GM19452 (cell line): ENCODE measurements at regions not wholly inside any gene's neighbourhood (a gene's known extent, or its start where the extent isn't known, plus 50 kb on each side); places are given as distances from the start of the nearest gene placed in this dataset.

ENCODE experiments used
- ATAC-seq: cut with Tn5 transposase; IDR thresholded peaks from one replicate; pipeline ENCODE4 v1.9.1; 2021; ENCODE audit not compliant: unreplicated experiment

DNA sequence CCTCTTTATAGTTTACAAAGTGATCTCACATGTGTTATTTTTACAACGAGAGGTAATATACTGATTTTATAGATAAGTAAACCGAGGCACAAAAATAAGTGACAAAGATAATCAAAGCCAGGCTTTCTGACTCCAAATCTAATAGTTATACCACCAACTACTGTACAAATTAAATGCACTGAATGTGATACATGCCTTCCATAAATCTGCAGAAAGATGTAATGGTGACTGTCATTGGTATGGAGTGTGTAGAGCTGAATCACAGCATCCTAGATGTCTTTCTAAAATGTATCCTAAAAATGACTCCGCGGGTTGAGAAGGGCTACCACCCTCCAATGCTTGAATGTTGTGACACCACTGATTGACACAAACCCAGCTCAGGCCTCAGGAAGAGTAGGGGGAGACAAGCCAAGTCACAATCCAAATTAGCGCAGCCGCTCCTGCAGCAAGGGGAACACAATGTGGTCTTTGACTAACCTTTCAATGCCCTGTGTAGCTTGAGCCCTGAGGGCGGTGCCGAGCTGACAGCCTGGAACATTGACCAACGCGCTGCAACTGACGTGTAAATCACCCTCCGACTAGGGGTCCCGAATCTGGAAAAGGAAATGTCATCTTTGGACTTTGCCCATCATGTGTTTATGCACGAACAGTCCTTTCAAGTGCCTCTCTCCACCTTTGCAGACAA lies 136.8 kb downstream of the OLIG3 start:
- no peak for ATAC-seq

DNA sequence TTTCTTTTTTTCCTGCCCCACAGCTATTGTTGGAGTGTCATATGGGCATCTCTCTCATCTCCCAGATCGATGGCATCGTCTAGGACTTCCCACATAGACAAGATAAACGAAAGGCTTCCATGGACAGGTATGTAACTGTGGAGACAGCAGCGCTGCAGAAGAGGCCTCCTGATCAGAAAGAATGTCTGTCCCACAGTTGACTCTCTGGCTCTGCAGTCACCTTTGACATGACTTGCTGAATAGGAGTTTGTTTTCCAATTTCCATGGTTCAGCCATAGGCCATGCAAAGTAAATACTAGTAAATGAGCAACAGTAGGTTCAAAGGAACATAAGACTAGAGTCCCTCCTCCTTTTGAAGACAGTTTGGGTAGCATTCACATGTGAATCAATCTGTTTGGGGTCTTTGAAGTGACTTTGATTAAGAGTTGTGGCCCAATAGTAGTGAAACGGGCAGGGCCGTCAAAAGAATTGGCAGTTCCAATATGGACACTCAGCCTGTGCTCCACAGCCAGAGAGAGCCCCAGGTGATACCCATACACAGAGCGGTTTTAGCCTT lies 134.7 kb upstream of the IFNGR1 start:
- no peak for ATAC-seq

- ATAC-seq, result no peak
Measured at GRCh38 chr6:137353346-137353745, 134.2 kb upstream of the IFNGR1 start.

DNA sequence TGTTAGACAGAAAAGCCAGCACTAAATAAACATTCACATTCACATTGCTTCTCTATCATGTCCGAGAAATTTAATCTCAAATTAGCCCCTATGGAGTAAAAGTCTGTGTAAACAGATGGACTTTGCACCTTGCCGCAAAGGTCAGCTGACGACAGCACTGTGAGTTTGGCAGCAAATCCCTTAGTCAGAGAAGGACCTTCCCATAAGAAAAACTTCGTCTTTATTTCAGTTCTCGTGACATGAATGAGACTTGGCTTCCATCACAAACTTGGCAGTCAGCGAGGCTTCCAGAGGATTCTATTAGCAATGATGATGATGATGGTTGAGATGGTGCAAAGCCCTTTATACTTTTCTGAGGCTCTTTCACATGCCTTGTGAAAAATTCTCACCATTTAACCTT lies 133.7 kb upstream of the IFNGR1 start:
- ATAC-seq, result no peak

DNA sequence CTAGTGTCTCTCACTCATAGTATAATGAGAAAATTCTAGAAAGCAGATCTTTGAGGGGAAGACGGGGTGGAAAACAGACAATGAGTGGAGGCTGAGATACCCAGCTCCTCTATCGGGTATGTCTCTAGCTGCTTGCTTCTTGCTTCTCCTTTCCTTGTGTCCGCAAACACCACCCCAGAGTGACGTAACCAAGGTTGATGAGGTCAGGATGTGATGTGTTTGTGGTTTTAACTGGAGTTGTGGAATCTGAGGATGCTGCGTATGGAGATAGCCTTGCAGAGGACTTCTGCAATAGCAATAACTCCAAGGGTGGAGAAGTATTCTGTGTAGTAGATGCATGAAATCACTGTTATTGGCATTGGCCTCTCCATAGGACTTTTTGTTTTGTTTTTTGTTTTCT lies 132.7 kb upstream of the IFNGR1 start:
- no peak for ATAC-seq

DNA sequence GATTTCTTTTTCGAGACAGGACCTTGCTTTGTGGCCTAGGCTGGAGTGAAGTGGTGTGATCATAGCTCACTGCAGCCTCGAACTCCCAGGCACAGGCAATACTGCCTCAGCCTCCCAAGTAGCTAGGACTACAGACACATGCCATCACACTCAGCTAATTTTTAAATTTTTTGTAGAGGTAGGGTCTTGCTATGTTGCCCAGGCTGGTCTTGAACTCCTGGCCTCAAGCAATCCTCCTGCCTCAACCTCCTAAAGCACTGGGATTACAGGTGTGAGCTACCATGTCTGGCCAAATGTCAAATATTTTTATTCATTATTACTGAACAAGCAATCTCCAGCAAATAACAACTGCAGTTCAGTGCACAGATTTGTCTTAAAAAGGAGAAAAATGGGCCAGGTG lies 131.7 kb upstream of the IFNGR1 start:
- no peak for ATAC-seq

DNA sequence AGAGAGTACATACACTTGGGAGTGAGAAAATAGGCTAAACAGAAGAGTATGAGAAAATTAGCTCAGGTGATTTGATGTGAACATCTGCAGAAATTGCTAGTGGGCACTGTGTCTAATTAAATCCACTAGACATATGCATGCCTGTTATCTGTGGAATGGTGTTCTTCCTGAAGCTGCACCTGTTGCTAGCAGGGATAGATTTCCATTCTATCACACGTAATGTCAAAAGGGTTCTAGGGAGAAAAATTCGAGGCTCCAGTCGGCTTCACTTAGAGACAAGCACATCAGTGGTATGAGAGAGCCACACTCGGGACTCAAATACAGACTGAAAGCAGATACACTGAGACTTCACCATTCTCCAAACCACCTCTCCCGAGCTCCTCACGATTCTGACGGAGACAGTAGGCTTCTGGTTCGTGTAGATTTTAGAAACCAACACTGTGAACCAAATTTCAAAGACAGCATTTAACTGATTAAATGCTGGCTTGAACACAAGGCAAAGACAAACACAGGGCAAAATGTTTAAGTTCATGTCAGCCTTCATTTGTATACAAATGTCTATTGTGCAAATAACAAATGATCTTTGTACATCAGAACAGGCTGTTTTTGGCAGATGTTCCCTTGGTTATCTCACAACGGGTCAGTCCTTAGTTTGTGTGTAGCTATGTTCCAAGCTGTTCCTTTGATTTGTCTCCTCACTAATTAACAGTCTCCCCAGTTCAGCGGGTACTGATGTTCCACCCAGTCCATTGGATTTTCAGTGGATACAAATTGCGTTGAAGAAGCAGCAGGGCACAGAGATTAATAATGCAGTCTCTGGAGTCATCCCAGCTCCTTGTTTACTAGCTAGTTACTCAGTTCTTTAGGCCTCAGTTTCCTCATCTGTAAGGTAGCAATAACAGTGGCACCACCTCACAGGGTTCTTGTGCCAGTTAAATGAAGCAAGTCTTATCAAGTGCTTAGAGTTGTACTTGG lies 131.0 kb upstream of the IFNGR1 start:
- ATAC-seq, result no peak

- no peak for ATAC-seq
Measured at GRCh38 chr6:137348777-137349176, 129.6 kb upstream of the IFNGR1 start.

DNA sequence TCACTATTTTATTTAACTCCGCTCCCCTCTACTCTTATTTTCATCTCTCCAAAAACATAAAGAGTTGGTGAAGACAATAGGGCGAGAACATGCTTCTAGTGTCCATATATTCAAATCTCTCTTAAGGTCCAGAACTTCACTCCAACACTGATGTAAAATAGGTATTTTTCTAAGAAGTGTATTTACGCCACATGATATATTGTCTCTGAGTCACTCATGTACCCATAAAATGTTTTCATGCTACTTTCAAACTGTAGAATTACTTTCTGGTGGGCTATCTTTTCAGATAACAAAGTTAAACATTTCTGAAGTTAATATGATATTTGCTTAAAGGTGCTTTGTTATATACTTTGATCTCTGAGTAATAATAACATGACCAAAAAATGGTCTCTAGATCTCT lies 124.1 kb upstream of the IFNGR1 start:
- ATAC-seq, result no peak

GRCh38 chr6:137342607-137343190 lies 123.5 kb upstream of the IFNGR1 start:
- no peak for ATAC-seq

- ATAC-seq, result no peak
Measured at GRCh38 chr6:137341681-137342195, 122.6 kb upstream of the IFNGR1 start.

GRCh38 chr6:137339929-137340559 lies 120.9 kb upstream of the IFNGR1 start:
- no peak for ATAC-seq

- ATAC-seq, result no peak
Measured at GRCh38 chr6:137334884-137335283, 115.7 kb upstream of the IFNGR1 start.

GRCh38 chr6:137334094-137334493 lies 114.9 kb upstream of the IFNGR1 start:
- no peak for ATAC-seq

DNA sequence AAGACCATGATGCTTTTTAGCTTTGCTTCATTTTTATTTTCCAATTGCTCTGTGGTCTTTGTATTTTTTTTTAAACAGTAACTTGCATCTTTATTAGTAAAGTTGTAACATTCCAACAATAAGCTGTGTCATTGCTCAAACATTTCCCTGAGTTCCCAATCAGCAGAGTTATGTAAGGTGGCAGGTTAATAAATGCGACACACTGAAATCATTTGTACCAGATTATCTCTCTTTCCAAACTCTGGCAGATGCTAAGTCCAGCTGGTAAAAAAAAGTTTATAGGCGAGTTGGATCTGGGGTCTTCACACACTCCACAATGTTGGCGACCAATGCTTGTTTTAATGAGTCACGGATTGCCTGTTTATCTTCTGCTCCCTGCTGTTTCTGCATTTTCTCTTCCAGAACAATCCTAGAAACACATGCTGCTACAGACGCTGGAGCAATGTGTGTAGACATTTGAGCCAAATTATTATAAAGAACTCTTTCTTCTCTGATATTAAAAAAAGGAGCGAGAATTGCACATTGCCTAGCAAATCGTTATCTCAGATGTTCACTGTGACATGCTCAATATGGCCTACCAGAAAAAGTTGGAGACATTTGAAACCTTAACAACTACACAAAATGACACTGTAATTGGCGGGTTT lies 113.6 kb upstream of the IFNGR1 start:
- no peak for ATAC-seq

GRCh38 chr6:137323860-137324259 lies 104.7 kb upstream of the IFNGR1 start:
- ATAC-seq, result no peak

GRCh38 chr6:137320271-137320670 lies 101.1 kb upstream of the IFNGR1 start:
- no peak for ATAC-seq

GRCh38 chr6:137316626-137317025 lies 97.4 kb upstream of the IFNGR1 start:
- no peak for ATAC-seq

DNA sequence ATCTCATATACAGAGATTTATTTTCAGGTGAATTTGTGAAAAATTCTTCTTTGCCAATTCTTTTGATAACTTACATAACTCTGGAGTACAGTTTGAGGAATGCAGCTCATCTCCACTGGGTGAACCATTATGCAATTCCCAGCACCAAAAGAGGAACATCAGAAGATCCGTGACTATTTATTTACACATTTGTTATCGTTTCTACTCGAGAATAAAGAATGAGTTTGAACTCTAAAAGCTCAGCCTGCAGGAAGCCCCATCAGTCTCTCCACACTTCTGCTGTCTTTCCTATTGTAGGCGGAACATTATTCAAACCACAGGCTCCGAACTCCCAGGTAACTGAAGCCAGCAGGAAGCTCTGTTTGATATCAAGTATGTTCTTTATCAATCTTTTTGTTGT lies 95.9 kb upstream of the IFNGR1 start:
- no peak for ATAC-seq
